Endothelial cell of umbilical vein (primary cell): ENCODE measurements at regions not wholly inside any gene's neighbourhood (a gene's known extent, or its start where the extent isn't known, plus 50 kb on each side); places are given as distances from the start of the nearest gene placed in this dataset.

Source experiments
- BruUV-seq: library from RNA; stranded (reverse); fragments of 400-500 nt; replicated peaks from 2 replicates; lab custom pipeline; 2021; lab: Mats Ljungman, UMichigan
- CTCF ChIA-PET: fragments of 300-600, 350-600 bp; sonication (Branson Sonifier 250); formaldehyde crosslinking; loops from one replicate; lab custom pipeline; 2021; ENCODE audit warnings: antibody characterized with exemption, inconsistent platforms; lab: Charles Lee
- POLR2A ChIA-PET: fragments of 300-600, 350-600 bp; sonication (Branson Sonifier 250); formaldehyde crosslinking; loops from one replicate; lab custom pipeline; 2021; ENCODE audit warnings: antibody characterized with exemption, inconsistent platforms; lab: Charles Lee
- DNase-seq: peaks from one replicate; pipeline ENCODE4 v3.0.0-alpha.2; 2011; ENCODE audit warnings: low read depth, low spot score
- FAIRE-seq: peaks from 2 replicates; lab custom pipeline; 2011; peaks lifted over from hg19 to GRCh38; lab: Jason Lieb, UNC
- H2AFZ ChIP-seq: 2 replicates; pipeline ENCODE4 v1.6.0; 2012; ENCODE audit warnings: low read depth, low read length, control low read depth, inconsistent platforms
- H3K27ac ChIP-seq: 2 replicates; pipeline ENCODE4 v1.5.1; 2011; ENCODE audit warnings: low read depth, mild to moderate bottlenecking, control low read depth, low read length, moderate library complexity; ENCODE audit not compliant: insufficient read depth
- H3K27me3 ChIP-seq, 2 experiments: 2 replicates each; pipeline versions ENCODE4 v1.6.0 to v1.6.1; 2011; ENCODE audit warnings: low read length in 2 of 2, mixed read lengths in 1 of 2; ENCODE audit not compliant: control insufficient read depth in 2 of 2, insufficient read depth in 2 of 2
- H3K36me3 ChIP-seq, 2 experiments: 2 replicates in 1 of 2; 3 replicates in 1 of 2; pipeline ENCODE4 v1.5.1; 2011; ENCODE audit warnings: low read length in 2 of 2, mild to moderate bottlenecking in 1 of 2, moderate library complexity in 1 of 2; ENCODE audit not compliant: control insufficient read depth in 2 of 2, insufficient read depth in 2 of 2; ENCODE audit errors: extremely low read depth in 1 of 2
- H3K4me1 ChIP-seq: 3 replicates; pipeline ENCODE4 v1.5.1; 2011; ENCODE audit warnings: mild to moderate bottlenecking, low read length; ENCODE audit not compliant: control insufficient read depth, insufficient read depth; ENCODE audit errors: extremely low read depth
- H3K4me2 ChIP-seq: 2 replicates; pipeline ENCODE4 v1.6.1; 2011; ENCODE audit warnings: low read length, control low read depth, mixed read lengths; ENCODE audit not compliant: insufficient read depth
- H3K4me3 ChIP-seq, 3 experiments: fragments of 200-600 bp in 1 of 3; sonication (generic), shearing (Covaris generic) in 1 of 3; replicated peaks in 1 of 3; 2 replicates each; pipeline ENCODE4 v1.5.1; 2011 to 2016; ENCODE audit warnings: control low read depth in 3 of 3, low read length in 3 of 3, mild to moderate bottlenecking in 2 of 3, inconsistent platforms in 1 of 3, low read depth in 1 of 3, moderate library complexity in 1 of 3; ENCODE audit not compliant: insufficient read depth in 1 of 3
- H3K79me2 ChIP-seq: 2 replicates; pipeline ENCODE4 v1.6.0; 2012; ENCODE audit warnings: low read length, inconsistent platforms; ENCODE audit not compliant: control insufficient read depth, insufficient read depth
- H3K9ac ChIP-seq: replicated peaks from 2 replicates; pipeline ENCODE3; 2011; ENCODE audit warnings: low read length, control low read depth; ENCODE audit not compliant: insufficient read depth; ENCODE audit errors: extremely low read depth
- H3K9me1 ChIP-seq: replicated peaks from 3 replicates; pipeline ENCODE4 v1.6.0; 2011; ENCODE audit warnings: mild to moderate bottlenecking, low read length; ENCODE audit not compliant: control insufficient read depth, insufficient read depth; ENCODE audit errors: extremely low read depth
- H3K9me3 ChIP-seq: replicated peaks from 2 replicates; pipeline ENCODE4 v1.5.1; 2012; ENCODE audit warnings: low read length, inconsistent platforms; ENCODE audit not compliant: control insufficient read depth, insufficient read depth
- H4K20me1 ChIP-seq: replicated peaks from 2 replicates; pipeline ENCODE3; 2011; ENCODE audit warnings: mild to moderate bottlenecking, low read length; ENCODE audit not compliant: control insufficient read depth, insufficient read depth; ENCODE audit errors: extremely low read depth
- CTCF ChIP-seq, 2 donors: IDR thresholded peaks; 1 replicate in 1 of 2; 2 replicates in 1 of 2; pipeline ENCODE4 v1.5.1; 2011; ENCODE audit warnings: low read length in 2 of 2, mild to moderate bottlenecking in 2 of 2, moderate library complexity in 2 of 2, control low read depth in 1 of 2, inconsistent platforms in 1 of 2, low read depth in 1 of 2; ENCODE audit not compliant: insufficient read depth in 1 of 2; ENCODE audit errors: extremely low read depth in 1 of 2
- EZH2 ChIP-seq: IDR thresholded peaks from 2 replicates; pipeline ENCODE4 v1.6.1; 2012; ENCODE audit warnings: borderline replicate concordance, low read depth, mild to moderate bottlenecking, moderate library complexity, low read length, inconsistent platforms; ENCODE audit not compliant: severe bottlenecking
- FOS ChIP-seq: IDR thresholded peaks from 2 replicates; pipeline ENCODE4 v1.6.1; 2011; ENCODE audit warnings: mild to moderate bottlenecking, low read length, moderate library complexity, borderline replicate concordance; ENCODE audit not compliant: insufficient read depth
- GATA2 ChIP-seq: IDR thresholded peaks from 2 replicates; pipeline ENCODE4 v1.7.0; 2011; ENCODE audit warnings: low read depth, mild to moderate bottlenecking, moderate library complexity, mixed read lengths, low read length; ENCODE audit not compliant: insufficient read length, insufficient read depth
- MYC ChIP-seq: IDR thresholded peaks from one replicate; pipeline ENCODE4 v1.6.1; 2011; ENCODE audit warnings: mild to moderate bottlenecking, low read depth, low read length
- POLR2A ChIP-seq: IDR thresholded peaks from 2 replicates; pipeline ENCODE4 v1.6.1; 2012; ENCODE audit warnings: low read depth, mild to moderate bottlenecking, control low read depth, low read length
- POLR2AphosphoS5 ChIP-seq: IDR thresholded peaks from 2 replicates; pipeline ENCODE4 v1.6.1; 2012; ENCODE audit warnings: low read depth, mild to moderate bottlenecking, control low read depth, low read length, moderate library complexity; ENCODE audit not compliant: insufficient read depth
- dilution Hi-C: fragments of 300-500 bp; cut with MboI; formaldehyde crosslinking; loops from one replicate; pipeline ENCODE4 v1.15.0; 2019; ENCODE audit warnings: low sequenced_read_pairs; ENCODE audit not compliant: extremely low pct_ligation_motif_present
- intact Hi-C: fragments of 100-400 bp; cut with micrococcal nuclease; formaldehyde crosslinking; loops from one replicate; pipeline ENCODE4 v1.10.0; 2022

- TF ChIP-seq POLR2AphosphoS5 (peak; percentile 23), GATA2 (peak; percentile 69), POLR2A (no peak), CTCF (IDR thresholded peaks at IDR 0.05; ENCODE audit: extremely low read depth in 1 of 2, insufficient read depth in 1 of 2, low read depth in 1 of 2, low read length in 2 of 2) (no peak), FOS (peak; percentile 37), MYC (no peak), EZH2 (no peak)
- H3K4me1 ChIP-seq = peaks cover 18% of the 10 kb centered on the region
- no peak overlapping the region for H3K4me2 ChIP-seq
- intact Hi-C loops (no loop called here), dilution Hi-C loops (no loop called here)
- CTCF ChIA-PET = interaction anchor here (1.0 kb wide), 1 partner anchor 290 kb away, joined by 3 read pairs; no protein-coding TSS in a partner anchor
- no peaks in the 10 kb centered on the region for H3K9me3 ChIP-seq
- H3K36me3 ChIP-seq = no peaks in the 10 kb centered on the region
- no peak overlapping the region for H3K4me3 ChIP-seq
- peak; percentile 62 for DNase-seq
- no peaks in the 10 kb centered on the region for H3K27me3 ChIP-seq
- POLR2A ChIA-PET = no interaction called here
- no peak overlapping the region for H3K9ac ChIP-seq
- no peaks in the 10 kb centered on the region for H4K20me1 ChIP-seq
- BruUV-seq = no TSS peak
- no peaks in the 10 kb centered on the region for H3K79me2 ChIP-seq
- H3K27ac ChIP-seq = peak overlapping the region; percentile 50
- FAIRE-seq = peak; percentile 35
- peak overlapping the region; percentile 51 for H2AFZ ChIP-seq
- no peaks in the 10 kb centered on the region for H3K9me1 ChIP-seq
These were observed 193.1 kb upstream of the ADAMTS9 start for GRCh38 chr3:64880916-64881315.
